OCI-LY1 (cell line): ENCODE measurements at regions not wholly inside any gene's neighbourhood (a gene's known extent, or its start where the extent isn't known, plus 50 kb on each side); places are given as distances from the start of the nearest gene placed in this dataset.

Source experiments
- H2AFZ ChIP-seq: fragments of 200-600 bp; sonication (generic), shearing (Covaris generic); 2 replicates; pipeline ENCODE4 v1.6.0; 2014; ENCODE audit warnings: antibody characterized with exemption, mild to moderate bottlenecking, low read length
- H3F3A ChIP-seq: fragments of 200-600 bp; sonication (generic), shearing (Covaris generic); 2 replicates; pipeline ENCODE4 v1.6.0; 2014; ENCODE audit warnings: mild to moderate bottlenecking, antibody characterized with exemption, low read length, moderate library complexity; ENCODE audit not compliant: insufficient read depth
- H3K27ac ChIP-seq: fragments of 200-600 bp; sonication (generic); 2 replicates; pipeline ENCODE4 v1.5.1; 2014; ENCODE audit warnings: low read length, mixed run types, mild to moderate bottlenecking, low read depth; ENCODE audit not compliant: poor library complexity, severe bottlenecking
- H3K27me3 ChIP-seq: fragments of 200-600 bp; sonication (generic); 2 replicates; pipeline ENCODE4 v1.6.0; 2014; ENCODE audit warnings: antibody characterized with exemption, mild to moderate bottlenecking, low read length, moderate library complexity; ENCODE audit not compliant: insufficient read depth
- H3K36me3 ChIP-seq: fragments of 200-600 bp; sonication (generic); 2 replicates; pipeline ENCODE4 v1.6.1; 2014; ENCODE audit warnings: mild to moderate bottlenecking, antibody characterized with exemption, low read length, moderate library complexity, mixed read lengths; ENCODE audit not compliant: insufficient read depth
- H3K4me1 ChIP-seq: fragments of 200-600 bp; sonication (generic); 2 replicates; pipeline ENCODE4 v1.5.1; 2014; ENCODE audit warnings: mild to moderate bottlenecking, low read length, moderate library complexity; ENCODE audit not compliant: insufficient read depth, severe bottlenecking
- H3K4me2 ChIP-seq: fragments of 200-600 bp; sonication (generic), shearing (Covaris generic); 2 replicates; pipeline ENCODE4 v1.6.1; 2014; ENCODE audit warnings: low read length
- H3K4me3 ChIP-seq: fragments of 200-600 bp; sonication (generic); 2 replicates; pipeline ENCODE4 v1.5.1; 2014; ENCODE audit warnings: low read length, low read depth, mild to moderate bottlenecking, mixed read lengths; ENCODE audit not compliant: poor library complexity, severe bottlenecking
- H3K79me2 ChIP-seq: fragments of 200-600 bp; shearing (Covaris generic); 2 replicates; pipeline ENCODE4 v1.6.1; 2016; ENCODE audit warnings: mixed run types, low read length, mixed read lengths; ENCODE audit not compliant: insufficient read depth
- H3K9ac ChIP-seq: fragments of 200-600 bp; sonication (generic), shearing (Covaris generic); 2 replicates; pipeline ENCODE4 v1.6.1; 2014; ENCODE audit warnings: mild to moderate bottlenecking, low read length, mixed read lengths
- H3K9me2 ChIP-seq: fragments of 200-600 bp; sonication (generic), shearing (Covaris generic); 2 replicates; pipeline ENCODE4 v1.6.1; 2014; ENCODE audit warnings: low read depth, mild to moderate bottlenecking, low read length, mixed read lengths
- H3K9me3 ChIP-seq: fragments of 200-600 bp; shearing (Covaris generic); 2 replicates; pipeline ENCODE4 v1.6.1; 2014; ENCODE audit warnings: low read length, mixed read lengths
- H4K20me1 ChIP-seq: fragments of 200-600 bp; sonication (generic), shearing (Covaris generic); 2 replicates; pipeline ENCODE4 v1.6.0; 2016; ENCODE audit warnings: mild to moderate bottlenecking, low read length; ENCODE audit not compliant: insufficient read depth
- CTCF ChIP-seq: fragments of 200-600 bp; sonication (generic), shearing (Covaris generic); IDR thresholded peaks from 2 replicates; pipeline ENCODE4 v1.5.1; 2017; ENCODE audit warnings: mild to moderate bottlenecking, antibody characterized with exemption, low read length, moderate library complexity, mixed read lengths
- EZH2 ChIP-seq: fragments of 200-600 bp; sonication (generic), shearing (Covaris generic); IDR thresholded peaks from 2 replicates; pipeline ENCODE4 v1.8.0; 2017; ENCODE audit warnings: borderline replicate concordance, mixed run types, mild to moderate bottlenecking, antibody characterized with exemption, low read length, moderate library complexity, mixed read lengths

DNA sequence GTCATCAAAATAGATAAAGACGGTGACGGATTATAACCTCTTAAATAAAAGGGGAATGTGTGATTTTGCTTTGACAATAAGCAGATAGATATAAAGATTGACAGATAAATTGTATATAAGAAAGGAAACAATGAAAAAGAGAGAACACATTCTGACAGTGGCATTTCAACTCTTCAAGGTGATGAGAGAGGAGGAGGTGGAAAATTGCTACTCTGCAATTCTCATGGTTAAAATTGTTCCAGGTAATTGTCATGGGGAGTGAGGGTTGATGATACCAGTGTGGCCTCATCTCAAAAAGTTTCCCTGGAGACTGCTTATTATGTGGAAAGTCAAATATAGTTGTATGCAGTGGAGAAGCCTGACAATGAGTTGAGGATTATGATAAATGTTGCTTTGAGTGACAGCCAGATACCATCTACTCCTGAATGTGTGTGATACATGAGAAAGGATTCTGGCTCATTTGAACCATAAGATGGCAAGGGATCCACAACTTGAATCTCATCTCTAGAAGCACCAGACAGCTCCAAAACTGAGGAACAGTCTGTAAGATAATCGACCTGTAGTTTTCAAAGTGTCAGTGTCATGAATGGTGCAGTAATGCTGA, 1290.6 kb upstream of the CDH8 start:
- H3K27ac ChIP-seq, result no peak overlapping the region
- TF ChIP-seq EZH2 (no peak), CTCF (no peak)
- no peaks in the 10 kb centered on the region for H3K4me1 ChIP-seq
- H2AFZ ChIP-seq, result no peak overlapping the region
- no peak overlapping the region for H3K9ac ChIP-seq
- H3K36me3 ChIP-seq, result no peaks in the 10 kb centered on the region
- H3K4me2 ChIP-seq, result no peak overlapping the region
- H3K4me3 ChIP-seq, result no peak overlapping the region
- no peaks in the 10 kb centered on the region for H3K27me3 ChIP-seq
- no peaks in the 10 kb centered on the region for H3K79me2 ChIP-seq
- no peaks in the 10 kb centered on the region for H4K20me1 ChIP-seq
- no peaks in the 10 kb centered on the region for H3F3A ChIP-seq
- H3K9me3 ChIP-seq, result no peaks in the 10 kb centered on the region
- no peaks in the 10 kb centered on the region for H3K9me2 ChIP-seq

DNA sequence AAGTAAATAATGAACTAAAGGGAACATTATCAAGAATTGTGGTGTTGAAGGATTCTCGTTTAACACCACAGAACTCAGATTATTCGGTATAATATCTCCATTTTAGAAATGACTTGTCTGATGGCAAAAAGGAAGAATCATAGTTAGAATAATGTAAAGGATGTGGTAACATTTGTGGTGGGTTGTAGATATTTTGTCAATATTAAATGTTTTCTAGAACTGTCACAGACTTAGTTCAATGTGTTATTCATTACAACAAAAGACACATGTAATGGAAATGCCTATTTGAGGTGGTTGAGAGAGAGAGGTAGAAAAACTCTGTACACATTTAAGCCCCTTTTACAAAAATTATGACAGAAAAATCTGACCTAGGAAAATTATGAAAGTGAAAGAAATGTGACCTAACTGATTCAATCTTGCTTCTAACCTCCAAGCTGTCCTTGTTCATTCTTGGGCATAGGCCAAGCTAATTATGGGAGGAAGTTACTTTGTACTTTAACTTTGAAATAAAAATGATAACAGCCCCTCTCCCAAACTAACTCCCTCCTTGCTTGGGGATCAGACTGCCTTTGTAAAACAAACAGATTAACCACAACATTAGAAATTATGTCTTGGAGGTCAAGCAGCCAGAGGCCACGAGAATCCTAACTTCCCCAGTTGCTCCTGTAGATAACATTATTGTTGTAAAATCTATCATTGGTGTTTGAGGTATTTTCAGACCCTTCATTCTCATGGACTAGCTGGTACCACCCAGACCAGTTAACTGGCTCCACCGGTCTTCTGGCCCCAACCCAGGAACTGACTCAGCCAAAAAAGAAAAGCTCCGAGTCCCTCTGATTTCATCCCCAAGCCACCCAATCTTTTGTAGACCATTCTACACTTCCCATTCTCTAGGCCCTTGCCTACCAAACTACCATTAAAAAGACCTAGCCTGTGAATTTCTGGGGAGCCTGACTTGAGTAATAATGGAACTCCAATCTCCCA, 1287.8 kb upstream of the CDH8 start:
- no peaks in the 10 kb centered on the region for H3K9me3 ChIP-seq
- no peaks in the 10 kb centered on the region for H3K79me2 ChIP-seq
- no peak overlapping the region for H3K9ac ChIP-seq
- H3K27me3 ChIP-seq, result no peaks in the 10 kb centered on the region
- H4K20me1 ChIP-seq, result no peaks in the 10 kb centered on the region
- no peak overlapping the region for H3K27ac ChIP-seq
- H3K4me1 ChIP-seq, result no peaks in the 10 kb centered on the region
- H3K4me2 ChIP-seq, result no peak overlapping the region
- no peak overlapping the region for H3K4me3 ChIP-seq
- H3F3A ChIP-seq, result no peaks in the 10 kb centered on the region
- H3K9me2 ChIP-seq, result no peaks in the 10 kb centered on the region
- no peak overlapping the region for H2AFZ ChIP-seq
- no peaks in the 10 kb centered on the region for H3K36me3 ChIP-seq
- TF ChIP-seq CTCF (no peak), EZH2 (no peak)

- Histone ChIP-seq H3F3A (no peaks in the 10 kb centered on the region), H3K9ac (no peak overlapping the region), H3K9me3 (no peaks in the 10 kb centered on the region), H3K9me2 (no peaks in the 10 kb centered on the region), H2AFZ (no peak overlapping the region), H3K4me2 (no peak overlapping the region), H3K4me1 (no peaks in the 10 kb centered on the region), H3K27ac (no peak overlapping the region), H4K20me1 (no peaks in the 10 kb centered on the region), H3K27me3 (no peaks in the 10 kb centered on the region), H3K79me2 (no peaks in the 10 kb centered on the region), H3K4me3 (no peak overlapping the region), H3K36me3 (no peaks in the 10 kb centered on the region)
- no peak for TF ChIP-seq CTCF
- TF ChIP-seq EZH2, result no peak
These were observed 1286.8 kb upstream of the CDH8 start for GRCh38 chr16:63323055-63323454.
